GM18867 (cell line): ENCODE measurements at regions not wholly inside any gene's neighbourhood (a gene's known extent, or its start where the extent isn't known, plus 50 kb on each side); places are given as distances from the start of the nearest gene placed in this dataset.

Experiments
- ATAC-seq: cut with Tn5 transposase; IDR thresholded peaks from one replicate; pipeline ENCODE4 v1.9.1; 2021; ENCODE audit warnings: mild to moderate bottlenecking, moderate library complexity; ENCODE audit not compliant: unreplicated experiment

- no peak for ATAC-seq
Observed at GRCh38 chr18:21991886-21992285, 177.5 kb upstream of the GATA6 start.

GRCh38 chr18:21996351-21996826 lies 173.0 kb upstream of the GATA6 start:
- no peak for ATAC-seq

DNA sequence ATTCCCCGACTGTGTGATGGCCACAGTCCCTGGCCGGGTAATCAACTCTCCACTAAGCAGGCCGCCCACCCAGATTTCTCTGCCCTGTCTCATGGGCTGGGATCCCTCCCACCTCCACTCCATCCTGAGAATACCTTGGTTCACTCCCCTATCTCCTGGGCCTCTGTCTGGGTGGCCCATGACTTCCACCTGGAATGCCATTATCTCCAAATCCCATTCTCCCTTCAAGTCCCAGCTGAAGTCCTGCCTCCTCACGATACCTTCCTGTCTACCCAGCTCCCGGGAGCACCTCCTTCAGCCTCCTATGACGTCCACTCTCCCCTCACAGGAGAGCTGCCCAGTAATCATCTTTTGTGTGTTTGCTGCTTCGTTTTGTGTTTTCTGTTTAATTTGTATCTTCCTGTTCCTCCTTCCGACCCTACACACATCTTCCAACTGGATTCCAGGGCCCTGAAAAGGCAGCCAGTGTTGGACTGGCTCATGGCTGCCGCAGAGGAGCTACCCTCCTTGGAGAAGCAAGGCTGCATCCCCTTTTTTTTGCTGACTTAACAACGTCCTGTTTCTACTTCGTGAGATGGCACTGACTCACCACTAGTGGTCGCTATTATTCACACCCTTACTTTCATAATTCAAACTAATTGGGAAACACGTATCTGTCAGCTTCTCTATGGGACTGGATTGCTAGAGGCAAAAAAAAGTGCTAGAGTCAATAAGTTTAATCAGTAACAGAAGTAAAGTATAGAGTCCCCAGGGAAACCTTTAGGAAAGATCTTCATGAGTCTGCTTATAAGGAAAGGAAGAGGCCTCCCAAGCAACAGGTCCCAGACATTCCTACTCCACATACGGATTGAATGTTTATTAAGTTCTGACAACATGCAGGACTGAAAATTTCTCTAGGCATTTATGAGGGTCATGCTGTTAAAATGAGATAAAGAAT lies 171.9 kb upstream of the GATA6 start:
- peak; percentile 74 for ATAC-seq

- ATAC-seq = no peak
Observed at GRCh38 chr18:21998486-21998885, 170.9 kb upstream of the GATA6 start.

GRCh38 chr18:22001912-22002487 lies 167.4 kb upstream of the GATA6 start:
- ATAC-seq = no peak

- ATAC-seq = no peak
Observed at GRCh38 chr18:22005191-22005841, 164.1 kb upstream of the GATA6 start.

DNA sequence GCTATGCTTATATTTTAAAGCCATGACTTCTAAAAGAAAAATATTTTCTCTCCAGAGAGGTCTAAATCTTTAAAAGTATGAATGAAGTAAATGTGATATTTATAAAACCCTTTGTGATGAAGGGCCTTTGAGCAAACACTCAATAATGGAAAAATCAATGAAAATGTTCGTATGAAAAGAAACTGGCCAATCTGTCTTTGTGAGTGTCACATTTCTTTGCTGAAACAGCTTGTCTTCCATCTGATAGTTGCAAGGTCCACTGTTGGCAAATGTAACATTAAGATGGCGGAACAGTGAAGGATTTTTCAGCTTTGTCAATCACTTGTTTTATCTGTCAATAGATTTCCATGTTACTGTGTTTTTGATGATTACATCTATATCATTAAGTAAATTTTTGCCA lies 162.9 kb upstream of the GATA6 start:
- no peak for ATAC-seq

GRCh38 chr18:22009242-22009641 lies 160.1 kb upstream of the GATA6 start:
- no peak for ATAC-seq

DNA sequence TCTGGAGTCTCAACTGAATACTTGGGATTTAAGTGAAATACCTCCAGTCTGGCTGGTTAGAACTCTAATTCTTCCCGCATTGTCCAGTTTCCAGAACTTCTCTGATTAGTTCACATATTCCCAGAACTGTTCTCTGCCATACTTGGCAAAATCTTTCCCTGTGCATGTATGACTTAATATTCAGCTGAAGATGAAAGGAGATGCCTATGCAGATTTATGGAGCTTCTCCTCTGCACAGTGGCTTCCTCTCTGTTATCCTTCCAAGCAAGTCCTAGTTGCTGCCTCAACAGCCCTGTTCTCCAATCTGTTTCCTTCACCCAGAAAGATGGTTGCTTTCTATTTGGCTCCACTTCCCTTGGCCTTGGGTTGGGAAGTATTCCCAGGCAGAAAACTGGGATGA lies 155.4 kb upstream of the GATA6 start:
- no peak for ATAC-seq

GRCh38 chr18:22015156-22015555 lies 154.2 kb upstream of the GATA6 start:
- no peak for ATAC-seq

DNA sequence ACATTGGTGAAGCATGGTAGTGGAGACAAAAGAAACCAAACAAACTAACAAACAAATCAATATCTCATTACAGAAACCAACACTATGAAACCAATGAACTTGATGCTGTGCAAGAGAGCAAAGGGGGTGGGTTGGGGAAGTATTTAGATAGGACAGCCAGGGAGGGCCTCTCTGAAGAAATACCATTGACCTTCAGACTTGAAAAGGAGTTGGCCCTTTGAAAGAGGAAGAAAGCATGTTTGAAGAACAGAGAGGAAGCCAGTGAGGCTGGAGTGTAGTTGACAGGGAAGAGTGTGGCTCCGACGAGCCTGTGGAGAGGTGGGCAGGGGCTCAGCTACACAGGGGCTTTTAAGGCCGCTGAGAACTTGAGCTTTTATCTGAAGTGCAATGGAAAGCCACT lies 151.0 kb upstream of the GATA6 start:
- no peak for ATAC-seq

- ATAC-seq = no peak
Observed at GRCh38 chr18:22019193-22019592, 150.2 kb upstream of the GATA6 start.

DNA sequence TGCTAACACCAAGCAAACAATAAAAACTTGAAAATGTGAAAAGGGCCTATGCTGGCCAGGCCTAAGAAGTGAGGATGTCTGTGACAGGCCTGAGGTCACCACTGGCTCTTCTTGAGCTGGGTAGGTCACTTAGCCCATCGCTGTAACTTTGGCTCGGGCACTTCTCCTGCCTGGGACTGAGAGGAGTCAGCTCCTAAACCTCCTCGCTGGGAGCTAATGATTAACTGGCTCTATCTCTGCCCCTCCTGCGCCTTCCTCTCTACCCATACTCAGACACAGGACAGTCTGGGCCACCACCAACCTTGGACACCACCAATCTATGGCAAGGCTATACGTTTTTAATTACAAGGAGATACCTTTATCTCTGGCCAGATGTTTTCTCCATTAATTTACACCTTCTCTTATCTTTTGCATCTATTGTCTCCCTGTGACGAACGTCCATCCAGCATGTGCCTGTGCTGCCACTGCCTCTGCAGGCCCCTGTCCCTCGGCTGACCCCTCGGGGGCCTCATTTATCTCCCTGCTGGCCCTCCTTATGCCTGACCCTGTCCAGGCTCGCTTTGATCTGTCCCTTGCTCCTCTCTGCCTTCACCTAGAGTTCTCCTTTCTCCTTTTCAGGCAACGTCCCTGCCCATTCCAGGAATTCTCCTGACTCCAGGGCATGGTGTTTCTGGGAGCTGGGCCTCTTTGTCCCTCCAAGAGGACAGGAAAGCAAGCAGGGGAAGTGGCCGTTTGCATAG lies 149.1 kb upstream of the GATA6 start:
- no peak for ATAC-seq

- no peak for ATAC-seq
Observed at GRCh38 chr18:22020867-22021370, 148.5 kb upstream of the GATA6 start.

DNA sequence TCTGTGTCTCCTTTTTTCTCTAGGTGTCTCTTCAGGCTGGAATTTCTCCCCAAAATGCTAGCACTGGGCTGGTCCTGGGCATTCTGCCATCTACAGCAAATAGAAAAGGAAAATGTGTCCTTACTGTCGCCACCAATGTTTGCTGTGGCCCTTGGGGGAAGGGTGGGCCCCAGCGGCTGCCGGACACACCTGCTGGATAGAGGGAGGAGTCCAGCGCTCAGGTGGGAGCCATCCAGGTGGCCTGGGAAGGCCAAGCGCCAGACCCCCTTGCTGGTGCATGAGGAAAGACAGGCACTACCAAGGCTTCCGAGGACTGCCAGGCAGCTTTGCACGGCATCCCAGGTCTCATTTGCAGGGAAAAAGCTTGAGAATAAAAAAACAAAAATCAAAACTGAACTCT lies 147.7 kb upstream of the GATA6 start:
- no peak for ATAC-seq

- no peak for ATAC-seq
Observed at GRCh38 chr18:22024924-22025323, 144.5 kb upstream of the GATA6 start.

- no peak for ATAC-seq
Observed at GRCh38 chr18:22026362-22026761, 143.0 kb upstream of the GATA6 start.

- no peak for ATAC-seq
Observed at GRCh38 chr18:22026889-22027288, 142.5 kb upstream of the GATA6 start.

DNA sequence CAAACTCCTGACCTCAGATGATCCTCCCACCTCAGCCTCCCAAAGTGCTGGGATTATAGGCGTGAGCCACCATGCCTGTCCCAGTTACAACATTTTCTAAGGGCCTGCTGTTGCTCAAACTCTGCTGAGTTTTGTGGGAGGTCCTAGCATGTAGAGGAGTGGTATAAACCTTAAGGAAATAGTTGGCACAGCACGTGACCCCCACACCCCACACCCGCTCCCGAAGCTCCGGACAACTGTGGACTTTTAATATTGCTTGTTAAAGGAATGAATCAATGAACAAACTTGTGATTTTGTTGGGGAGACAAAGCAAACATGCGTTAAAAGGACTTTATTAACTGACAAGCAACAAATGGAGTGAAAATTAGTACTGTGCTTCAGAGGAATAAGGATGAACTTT lies 137.8 kb upstream of the GATA6 start:
- ATAC-seq = no peak

- peak; percentile 61 for ATAC-seq
Observed at GRCh38 chr18:22032392-22032961, 136.9 kb upstream of the GATA6 start.

DNA sequence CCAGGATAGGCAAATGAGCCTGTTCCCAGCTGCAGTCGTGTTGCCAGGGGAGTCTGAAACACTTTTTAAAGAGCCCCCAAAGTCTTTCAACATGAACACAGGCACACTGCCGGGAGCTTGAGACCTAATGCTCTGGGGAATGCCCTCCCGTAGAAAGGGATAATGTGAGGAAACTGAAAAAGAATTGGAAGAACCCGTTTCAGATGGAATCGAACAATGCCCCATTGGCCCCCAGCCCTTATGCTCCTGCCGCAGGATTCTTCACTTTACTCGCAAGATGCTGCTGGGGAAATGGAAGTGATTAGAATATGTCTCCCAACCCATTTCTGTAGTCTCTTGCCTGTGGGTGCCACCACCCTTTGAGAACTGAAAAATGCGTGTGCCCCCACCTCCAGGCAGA lies 136.3 kb upstream of the GATA6 start:
- no peak for ATAC-seq
